HUES48 (cell line): ENCODE measurements at regions not wholly inside any gene's neighbourhood (a gene's known extent, or its start where the extent isn't known, plus 50 kb on each side); places are given as distances from the start of the nearest gene placed in this dataset.

Experiments
- H3K27ac ChIP-seq: one replicate; pipeline ENCODE4 v1.7.0; 2013; ENCODE audit warnings: low read depth, low read length, inconsistent platforms
- H3K27me3 ChIP-seq: 2 replicates; pipeline ENCODE4 v1.6.1; 2013; ENCODE audit warnings: mild to moderate bottlenecking, low read length; ENCODE audit not compliant: control insufficient read depth, insufficient read depth
- H3K36me3 ChIP-seq: 2 replicates; pipeline ENCODE4 v1.6.1; 2013; ENCODE audit warnings: low read length; ENCODE audit not compliant: control insufficient read depth, insufficient read depth
- H3K4me1 ChIP-seq: 2 replicates; pipeline ENCODE4 v1.6.1; 2013; ENCODE audit warnings: mild to moderate bottlenecking, low read length; ENCODE audit not compliant: control insufficient read depth, insufficient read depth
- H3K4me3 ChIP-seq: 2 replicates; pipeline ENCODE4 v1.5.1; 2013; ENCODE audit warnings: mild to moderate bottlenecking, low read depth, low read length
- H3K9ac ChIP-seq: 2 replicates; pipeline ENCODE4 v1.6.1; 2013; ENCODE audit warnings: mild to moderate bottlenecking, low read depth, low read length, moderate library complexity
- H3K9me3 ChIP-seq: 2 replicates; pipeline ENCODE4 v1.6.1; 2013; ENCODE audit warnings: low read length; ENCODE audit not compliant: control insufficient read depth, insufficient read depth

DNA sequence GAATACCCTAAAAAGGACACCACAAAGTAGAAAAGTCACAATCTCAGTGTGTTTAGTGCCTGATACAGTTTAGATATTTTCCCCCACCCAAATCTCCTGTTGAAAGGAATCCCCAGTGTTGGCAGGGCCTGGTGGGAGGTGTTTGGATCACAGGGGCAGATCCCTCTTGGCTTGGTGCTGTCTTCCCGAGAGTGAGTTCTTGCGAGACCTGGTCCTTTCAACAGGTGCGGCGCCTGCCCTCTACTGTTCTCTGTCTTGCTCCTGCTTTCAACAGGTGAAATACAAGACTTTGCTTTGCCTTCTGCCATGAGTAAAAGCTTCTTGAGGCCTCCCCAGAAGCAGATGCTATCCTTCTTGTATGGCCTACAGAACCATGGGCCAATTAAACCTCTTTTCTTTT lies 534.3 kb upstream of the NRSN1 start:
- no peaks in the 10 kb centered on the region for H3K36me3 ChIP-seq
- no peaks in the 10 kb centered on the region for H3K9me3 ChIP-seq
- H3K27me3 ChIP-seq = no peaks in the 10 kb centered on the region
- peaks cover 3% of the 10 kb centered on the region; the same call in 1 of the 2 replicates for H3K4me1 ChIP-seq
- H3K9ac ChIP-seq = no peak overlapping the region
- no peak overlapping the region for H3K27ac ChIP-seq
- H3K4me3 ChIP-seq = no peak overlapping the region

DNA sequence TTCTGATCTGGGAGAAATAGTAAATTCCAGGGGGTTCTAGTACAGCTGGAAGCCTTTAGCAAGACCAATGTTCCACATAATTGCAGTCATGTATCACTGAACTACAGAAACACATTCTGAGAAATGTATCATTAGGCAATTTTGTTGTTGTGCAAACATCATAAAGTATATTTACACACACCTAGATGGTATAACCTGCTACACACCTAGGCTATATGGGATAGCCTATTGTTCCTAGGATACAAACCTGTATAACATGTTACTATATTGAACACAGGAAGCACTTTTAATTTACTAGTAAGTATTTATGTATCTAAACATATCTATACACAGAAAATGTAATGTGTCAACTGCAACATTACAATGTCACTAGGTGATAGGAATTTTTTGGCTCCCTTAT lies 525.9 kb upstream of the NRSN1 start:
- H3K27me3 ChIP-seq = no peaks in the 10 kb centered on the region
- H3K27ac ChIP-seq = no peak overlapping the region
- H3K9ac ChIP-seq = no peak overlapping the region
- H3K9me3 ChIP-seq = no peaks in the 10 kb centered on the region
- H3K4me3 ChIP-seq = no peak overlapping the region
- no peaks in the 10 kb centered on the region for H3K36me3 ChIP-seq
- no peaks in the 10 kb centered on the region for H3K4me1 ChIP-seq

DNA sequence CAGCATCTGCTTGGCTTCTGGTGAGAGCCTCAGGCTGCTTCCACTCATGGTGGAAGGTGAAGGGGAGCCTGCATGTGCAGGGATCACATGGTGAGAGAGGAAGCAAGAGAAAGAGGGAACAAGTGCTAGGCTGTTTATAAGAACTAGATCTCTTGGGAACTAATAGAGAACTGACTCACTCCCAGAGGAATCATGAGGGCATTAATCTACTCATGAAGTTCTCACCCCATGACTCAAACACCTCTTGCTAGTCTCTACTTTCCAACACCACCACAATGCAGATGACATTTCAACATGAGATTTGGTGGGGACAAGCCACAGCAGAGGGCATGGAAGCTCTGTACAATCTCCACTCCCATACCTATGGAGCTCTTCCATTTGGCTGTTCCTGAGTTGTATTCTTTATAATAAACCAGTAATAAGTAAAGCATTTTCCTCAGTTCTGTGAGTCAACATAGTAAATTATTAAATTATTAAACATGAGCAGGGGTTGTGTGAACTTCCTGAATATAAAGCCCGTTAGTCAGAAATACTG lies 524.1 kb upstream of the NRSN1 start:
- Histone ChIP-seq H3K27ac (no peak overlapping the region), H3K27me3 (no peaks in the 10 kb centered on the region), H3K9ac (no peak overlapping the region), H3K4me1 (no peaks in the 10 kb centered on the region), H3K36me3 (no peaks in the 10 kb centered on the region), H3K4me3 (no peak overlapping the region), H3K9me3 (no peaks in the 10 kb centered on the region)

DNA sequence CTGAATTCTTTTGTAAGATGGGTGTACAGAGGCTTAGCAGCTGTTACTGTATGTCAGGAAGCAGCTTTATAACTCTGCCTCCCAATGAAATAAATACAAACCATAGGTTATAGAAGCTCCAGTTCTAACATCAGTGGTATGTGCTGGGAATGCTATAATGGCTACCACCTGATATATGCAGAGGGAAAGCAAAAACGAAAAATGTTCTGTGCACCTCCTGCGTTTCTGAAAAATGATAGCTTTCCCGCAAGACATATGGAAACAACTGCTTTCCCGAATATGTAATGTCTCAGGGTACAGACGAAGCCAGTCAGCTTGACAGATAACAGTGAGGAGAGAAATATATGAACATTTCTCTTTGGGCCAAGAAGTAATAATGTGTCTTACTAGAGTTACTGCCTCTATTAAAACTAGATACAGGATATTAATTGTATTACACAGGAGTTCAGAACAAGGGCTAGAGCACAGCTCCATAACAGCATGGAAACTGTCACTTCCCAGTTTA lies 517.0 kb upstream of the NRSN1 start:
- Histone ChIP-seq H3K4me3 (no peak overlapping the region), H3K9me3 (no peaks in the 10 kb centered on the region), H3K27ac (no peak overlapping the region), H3K27me3 (no peaks in the 10 kb centered on the region), H3K4me1 (no peaks in the 10 kb centered on the region), H3K9ac (no peak overlapping the region), H3K36me3 (no peaks in the 10 kb centered on the region)

DNA sequence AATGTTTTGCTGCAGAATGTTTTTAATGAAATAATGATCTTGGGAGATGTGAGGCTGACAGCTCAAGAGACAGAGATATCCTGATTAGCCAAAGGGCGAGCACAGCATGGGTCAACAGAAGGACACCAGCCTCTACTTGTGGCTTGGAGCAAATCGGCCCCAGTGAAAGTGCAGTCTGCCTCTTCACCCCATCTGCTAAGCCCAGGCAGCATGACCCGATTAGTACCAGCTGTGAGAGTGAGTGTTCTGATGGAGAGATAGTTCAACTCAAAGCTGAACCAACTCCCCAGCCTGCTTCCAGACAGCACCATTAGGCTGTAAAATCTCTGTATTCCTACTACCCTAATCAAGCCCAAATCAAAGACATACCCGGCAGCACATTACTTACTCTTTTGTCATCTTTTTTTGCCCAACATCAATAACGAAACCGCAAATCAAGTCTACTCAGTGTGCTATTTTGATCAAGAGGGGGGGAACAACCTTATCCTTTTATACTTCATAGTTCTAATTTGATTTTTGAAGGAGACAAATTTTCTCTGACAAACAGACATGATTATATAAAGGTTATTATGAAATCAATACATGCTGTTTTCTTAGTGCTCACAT lies 514.1 kb upstream of the NRSN1 start:
- no peak overlapping the region for H3K9ac ChIP-seq
- H3K27ac ChIP-seq = no peak overlapping the region
- H3K9me3 ChIP-seq = no peaks in the 10 kb centered on the region
- H3K27me3 ChIP-seq = no peaks in the 10 kb centered on the region
- no peak overlapping the region for H3K4me3 ChIP-seq
- H3K4me1 ChIP-seq = no peaks in the 10 kb centered on the region
- H3K36me3 ChIP-seq = no peaks in the 10 kb centered on the region

DNA sequence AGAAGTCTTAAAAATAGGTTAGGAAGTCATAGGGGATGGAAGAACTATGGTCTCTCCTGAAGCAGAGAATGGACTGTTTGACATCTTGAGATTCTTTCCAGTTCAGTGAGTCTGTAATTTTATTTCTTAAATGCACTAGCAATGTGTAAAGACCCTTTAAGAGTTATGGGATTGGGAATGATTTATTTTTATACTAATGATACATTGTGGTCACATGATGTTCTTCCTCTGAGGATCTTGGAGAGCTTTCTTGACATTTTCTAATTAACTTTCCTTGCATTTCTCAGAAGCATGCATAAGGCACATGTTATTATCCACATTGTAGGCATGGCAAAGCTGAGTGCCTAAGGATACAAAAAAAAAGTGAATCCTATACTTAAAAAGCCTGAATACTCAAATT lies 507.6 kb upstream of the NRSN1 start:
- Histone ChIP-seq H3K9me3 (no peaks in the 10 kb centered on the region), H3K36me3 (no peaks in the 10 kb centered on the region), H3K4me3 (no peak overlapping the region), H3K4me1 (peaks cover 10% of the 10 kb centered on the region), H3K27ac (no peak overlapping the region), H3K27me3 (no peaks in the 10 kb centered on the region), H3K9ac (no peak overlapping the region)

GRCh38 chr6:23620911-23621401 lies 505.1 kb upstream of the NRSN1 start:
- Histone ChIP-seq H3K27me3 (no peaks in the 10 kb centered on the region), H3K4me3 (no peak overlapping the region), H3K36me3 (no peaks in the 10 kb centered on the region), H3K9me3 (no peaks in the 10 kb centered on the region), H3K9ac (no peak overlapping the region), H3K27ac (no peak overlapping the region), H3K4me1 (peaks cover 10% of the 10 kb centered on the region)

GRCh38 chr6:23630726-23631635 lies 495.0 kb upstream of the NRSN1 start:
- Histone ChIP-seq H3K27ac (no peak overlapping the region), H3K4me3 (no peak overlapping the region), H3K4me1 (no peaks in the 10 kb centered on the region), H3K27me3 (no peaks in the 10 kb centered on the region), H3K9ac (no peak overlapping the region), H3K9me3 (no peaks in the 10 kb centered on the region), H3K36me3 (no peaks in the 10 kb centered on the region)

DNA sequence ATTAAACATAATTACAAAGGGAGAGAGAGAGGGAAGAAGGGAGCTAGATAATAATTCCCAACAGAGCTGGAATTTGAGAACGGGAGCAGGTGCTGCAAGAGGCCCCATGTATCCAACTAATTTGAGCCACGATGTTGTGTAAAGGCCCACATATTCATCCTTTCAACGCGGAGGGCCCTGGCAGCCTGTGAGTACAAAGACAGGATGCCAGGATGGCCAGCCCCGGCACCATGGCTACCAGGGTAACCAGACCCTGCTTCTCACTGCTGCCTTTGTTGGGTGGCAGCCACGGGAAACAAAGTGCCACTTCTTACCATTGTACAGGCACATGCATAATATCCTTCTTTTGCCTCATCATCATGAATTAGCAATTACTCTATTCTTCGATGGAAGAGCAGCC lies 492.0 kb upstream of the NRSN1 start:
- H3K27ac ChIP-seq = no peak overlapping the region
- H3K4me3 ChIP-seq = no peak overlapping the region
- H3K27me3 ChIP-seq = no peaks in the 10 kb centered on the region
- no peaks in the 10 kb centered on the region for H3K36me3 ChIP-seq
- no peaks in the 10 kb centered on the region for H3K4me1 ChIP-seq
- no peaks in the 10 kb centered on the region for H3K9me3 ChIP-seq
- H3K9ac ChIP-seq = no peak overlapping the region

GRCh38 chr6:23635150-23635549 lies 490.9 kb upstream of the NRSN1 start:
- Histone ChIP-seq H3K4me3 (no peak overlapping the region), H3K9me3 (no peaks in the 10 kb centered on the region), H3K4me1 (no peaks in the 10 kb centered on the region), H3K9ac (no peak overlapping the region), H3K36me3 (no peaks in the 10 kb centered on the region), H3K27ac (no peak overlapping the region), H3K27me3 (no peaks in the 10 kb centered on the region)

DNA sequence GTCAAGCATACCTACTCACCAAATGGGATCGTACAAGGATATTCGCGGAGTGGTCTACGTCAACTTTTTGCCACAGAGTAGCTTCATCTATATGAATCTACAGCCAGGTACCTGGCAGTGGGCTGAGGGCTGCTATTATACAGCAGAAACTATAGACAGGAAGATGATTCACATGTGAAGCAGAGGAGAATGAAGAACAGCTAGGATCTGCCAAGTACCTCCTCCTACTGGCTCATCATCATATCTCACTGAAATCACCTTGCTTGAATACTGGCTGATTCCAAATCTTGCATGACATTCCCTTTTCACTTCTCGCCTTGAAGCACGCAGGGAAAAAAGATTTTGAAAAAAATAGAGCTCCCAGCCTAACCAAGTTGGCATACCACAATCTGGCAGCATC lies 488.7 kb upstream of the NRSN1 start:
- H3K4me1 ChIP-seq = no peaks in the 10 kb centered on the region
- H3K27me3 ChIP-seq = no peaks in the 10 kb centered on the region
- no peaks in the 10 kb centered on the region for H3K9me3 ChIP-seq
- H3K27ac ChIP-seq = no peak overlapping the region
- no peak overlapping the region for H3K4me3 ChIP-seq
- H3K36me3 ChIP-seq = no peaks in the 10 kb centered on the region
- no peak overlapping the region for H3K9ac ChIP-seq
